MCF 10A (cell line): ENCODE measurements at regions not wholly inside any gene's neighbourhood (a gene's known extent, or its start where the extent isn't known, plus 50 kb on each side); places are given as distances from the start of the nearest gene placed in this dataset.

Source experiments
- BruUV-seq: library from RNA; stranded (reverse); fragments of 400-500 nt; replicated peaks from 2 replicates; lab custom pipeline; 2021; lab: Mats Ljungman, UMichigan
- CTCF ChIA-PET: fragments of 300-600 bp; sonication (Branson Sonifier 250); formaldehyde crosslinking; extraction: SDS; loops from one replicate; lab custom pipeline; 2021; ENCODE audit warnings: antibody characterized with exemption, inconsistent platforms; lab: Yijun Ruan, JAX
- POLR2A ChIA-PET: fragments of 300-600, 350-650 bp; sonication (Branson Sonifier 250); formaldehyde crosslinking; extraction: SDS; loops from one replicate; lab custom pipeline; 2020; ENCODE audit warnings: antibody characterized with exemption, inconsistent platforms; lab: Yijun Ruan, JAX
- DNase-seq: peaks from one replicate; pipeline ENCODE4 v3.0.0-alpha.2; 2018; ENCODE audit not compliant: unreplicated experiment
- H3K27ac Mint-ChIP-seq: one replicate; pipeline ENCODE4 v1.8.0; 2022; ENCODE audit warnings: mild to moderate bottlenecking, low read depth, mixed read lengths; ENCODE audit not compliant: unreplicated experiment
- H3K27me3 Mint-ChIP-seq: one replicate; pipeline ENCODE4 v1.8.0; 2022; ENCODE audit warnings: mixed read lengths; ENCODE audit not compliant: insufficient read depth, unreplicated experiment
- H3K36me3 Mint-ChIP-seq: one replicate; pipeline ENCODE4 v1.8.0; 2022; ENCODE audit warnings: mild to moderate bottlenecking, moderate library complexity, mixed read lengths; ENCODE audit not compliant: insufficient read depth, unreplicated experiment
- H3K4me1 Mint-ChIP-seq: one replicate; pipeline ENCODE4 v1.8.0; 2022; ENCODE audit warnings: mixed read lengths; ENCODE audit not compliant: insufficient read depth, unreplicated experiment
- H3K4me3 Mint-ChIP-seq: one replicate; pipeline ENCODE4 v1.8.0; 2022; ENCODE audit warnings: mild to moderate bottlenecking, moderate library complexity, mixed read lengths; ENCODE audit not compliant: unreplicated experiment
- H3K9me3 Mint-ChIP-seq: one replicate; pipeline ENCODE4 v1.8.0; 2022; ENCODE audit warnings: mixed read lengths; ENCODE audit not compliant: unreplicated experiment
- CTCF ChIP-seq: fragments of 200-600 bp; IDR thresholded peaks from one replicate; pipeline ENCODE4 v1.8.0; 2022; ENCODE audit warnings: antibody characterized with exemption, mild to moderate bottlenecking; ENCODE audit not compliant: unreplicated experiment
- intact Hi-C: fragments of 100-400 bp; cut with micrococcal nuclease; formaldehyde crosslinking; loops from 2 replicates; pipeline ENCODE4 v1.14.1; 2022

GRCh38 chr14:106346534-106347290 lies 820.3 kb downstream of the TMEM121 start:
- H3K27ac Mint-ChIP-seq = no peak overlapping the region
- ChIA-PET POLR2A (no interaction called here), CTCF (interaction anchor here (0.6 to 1.6 kb wide), 5 partner anchors 25 to 401 kb away, joined by 3 to 7 read pairs (median 3); no protein-coding TSS in a partner anchor)
- H3K27me3 Mint-ChIP-seq = peaks cover 85% of the 10 kb centered on the region
- no peaks in the 10 kb centered on the region for H3K9me3 Mint-ChIP-seq
- intact Hi-C loops = no loop called here
- no peak for TF ChIP-seq CTCF
- no peak for DNase-seq
- BruUV-seq = no TSS peak
- H3K4me3 Mint-ChIP-seq = no peak overlapping the region
- H3K36me3 Mint-ChIP-seq = no peaks in the 10 kb centered on the region
- H3K4me1 Mint-ChIP-seq = no peaks in the 10 kb centered on the region

GRCh38 chr14:106347291-106347778 lies 821.0 kb downstream of the TMEM121 start:
- Mint-ChIP-seq H3K9me3 (no peaks in the 10 kb centered on the region), H3K4me3 (no peak overlapping the region), H3K36me3 (no peaks in the 10 kb centered on the region), H3K4me1 (no peaks in the 10 kb centered on the region), H3K27ac (no peak overlapping the region), H3K27me3 (peaks cover 82% of the 10 kb centered on the region)
- POLR2A ChIA-PET = no interaction called here
- TF ChIP-seq CTCF = no peak
- no TSS peak for BruUV-seq
- intact Hi-C loops = no loop called here
- DNase-seq = no peak
- CTCF ChIA-PET = interaction anchor here (0.6 to 1.6 kb wide), 3 partner anchors 24 to 209 kb away, joined by 3 to 7 read pairs (median 3); no protein-coding TSS in a partner anchor

GRCh38 chr14:106347890-106348755 lies 821.7 kb downstream of the TMEM121 start:
- H3K4me3 Mint-ChIP-seq = no peak overlapping the region
- TF ChIP-seq CTCF = no peak
- BruUV-seq = no TSS peak
- H3K36me3 Mint-ChIP-seq = no peaks in the 10 kb centered on the region
- H3K27me3 Mint-ChIP-seq = peaks cover 79% of the 10 kb centered on the region
- H3K4me1 Mint-ChIP-seq = no peaks in the 10 kb centered on the region
- CTCF ChIA-PET = interaction anchor here (0.6 to 1.6 kb wide), 3 partner anchors 23 to 295 kb away, joined by 3 to 7 read pairs (median 3); no protein-coding TSS in a partner anchor
- POLR2A ChIA-PET = no interaction called here
- intact Hi-C loops = no loop called here
- H3K27ac Mint-ChIP-seq = no peak overlapping the region
- no peaks in the 10 kb centered on the region for H3K9me3 Mint-ChIP-seq
- no peak for DNase-seq
